GM18502 (cell line): ENCODE measurements at regions not wholly inside any gene's neighbourhood (a gene's known extent, or its start where the extent isn't known, plus 50 kb on each side); places are given as distances from the start of the nearest gene placed in this dataset.
"Not testable (repeated sequence)": the region's sequence is repeated elsewhere in the genome, so short reads cannot be mapped to it uniquely, and the experiment has no call there.

ENCODE experiments used
- ATAC-seq: cut with Tn5 transposase; IDR thresholded peaks from one replicate; pipeline ENCODE4 v1.9.1; 2021; ENCODE audit warnings: mild to moderate bottlenecking; ENCODE audit not compliant: unreplicated experiment, poor library complexity

DNA sequence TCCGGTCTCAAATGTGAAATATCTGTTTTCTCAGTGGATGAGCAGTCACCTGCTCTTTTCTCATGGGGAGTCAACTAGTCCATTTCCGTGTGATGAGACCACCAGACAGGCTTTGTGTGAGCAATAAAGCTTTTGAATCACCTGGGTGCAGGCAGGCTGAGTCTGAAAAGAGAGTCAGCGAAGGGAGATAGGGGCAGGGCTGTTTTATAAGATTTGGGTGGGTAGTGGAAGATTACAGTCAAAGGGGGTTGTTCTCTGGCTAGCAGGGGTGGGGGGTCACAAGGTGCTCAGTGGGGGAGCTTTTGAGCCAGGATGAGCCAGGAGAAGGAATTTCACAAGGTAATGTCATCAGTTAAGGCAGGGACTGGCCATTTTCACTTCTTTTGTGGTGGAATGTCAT is 176.5 kb upstream of the SERPINE2 start:
- ATAC-seq, result not testable (repeated sequence)

- ATAC-seq, result no peak
Observed at GRCh38 chr2:224213396-224213795, 174.3 kb upstream of the SERPINE2 start.

GRCh38 chr2:224211791-224212190 is 172.7 kb upstream of the SERPINE2 start:
- no peak for ATAC-seq

GRCh38 chr2:224211181-224211480 is 172.0 kb upstream of the SERPINE2 start:
- ATAC-seq, result no peak

- no peak for ATAC-seq
Observed at GRCh38 chr2:224210286-224211180, 171.4 kb upstream of the SERPINE2 start.

DNA sequence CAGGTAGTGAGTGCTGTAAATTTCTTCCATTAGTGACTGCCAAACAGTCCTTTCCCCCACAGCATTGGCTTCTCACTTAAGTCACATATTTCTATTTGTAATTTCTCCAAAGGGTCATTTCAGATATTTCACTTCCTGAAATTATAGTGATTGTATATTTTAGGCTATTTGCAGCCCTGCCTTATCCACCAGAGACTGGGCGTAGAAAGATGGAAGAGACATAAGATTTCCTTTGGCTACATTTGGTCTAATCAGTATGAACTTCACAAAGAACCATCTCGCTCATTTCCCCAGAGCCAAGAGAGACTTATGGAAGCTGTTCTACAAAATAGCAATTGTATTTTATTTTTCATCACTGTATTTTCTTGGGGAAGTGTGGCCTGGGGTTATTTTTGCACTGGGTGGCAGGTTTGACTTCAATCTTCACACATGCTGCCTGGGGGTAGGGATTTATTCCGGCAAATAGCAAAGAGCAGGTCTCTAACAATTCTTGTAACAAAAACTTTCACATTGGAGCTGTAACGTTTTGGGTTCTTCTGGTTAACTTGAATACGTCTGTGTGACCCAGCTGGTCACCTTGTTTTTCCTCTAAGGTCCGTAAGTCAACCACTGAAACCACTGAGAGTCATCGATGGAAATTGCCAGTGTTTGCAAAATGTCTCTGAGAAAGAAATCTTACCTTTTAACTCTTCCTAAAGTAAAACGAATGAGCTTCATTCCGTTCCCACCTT is 170.6 kb upstream of the SERPINE2 start:
- ATAC-seq, result no peak

- ATAC-seq, result no peak
Observed at GRCh38 chr2:224208443-224208842, 169.4 kb upstream of the SERPINE2 start.

GRCh38 chr2:224208007-224208406 is 168.9 kb upstream of the SERPINE2 start:
- ATAC-seq, result no peak

DNA sequence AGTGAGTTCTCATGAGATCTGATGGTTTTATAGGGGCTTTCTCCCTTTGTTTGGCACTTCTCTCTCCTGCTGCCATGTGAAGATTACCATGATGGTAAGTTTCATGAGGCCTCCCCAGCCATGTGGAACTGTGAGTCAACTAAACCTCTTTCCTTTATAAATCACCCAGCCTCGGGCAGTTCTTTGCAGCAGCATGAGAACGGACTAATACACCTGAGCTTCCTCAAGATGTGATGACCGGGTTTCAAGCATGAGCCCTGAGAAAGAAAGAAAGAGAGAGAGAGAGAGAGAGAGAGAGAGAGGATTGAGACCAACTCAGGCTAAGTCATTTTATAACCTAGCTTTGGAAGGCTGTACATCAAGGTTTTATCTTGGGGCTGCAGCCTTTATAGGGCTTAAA is 167.7 kb upstream of the SERPINE2 start:
- no peak for ATAC-seq

- no peak for ATAC-seq
Observed at GRCh38 chr2:224202281-224202865, 163.3 kb upstream of the SERPINE2 start.

GRCh38 chr2:224198436-224198835 is 159.3 kb upstream of the SERPINE2 start:
- ATAC-seq, result no peak

GRCh38 chr2:224196810-224197209 is 157.7 kb upstream of the SERPINE2 start:
- ATAC-seq, result no peak

- no peak for ATAC-seq
Observed at GRCh38 chr2:224195925-224196571, 157.0 kb upstream of the SERPINE2 start.

GRCh38 chr2:224194161-224194560 is 155.1 kb upstream of the SERPINE2 start:
- ATAC-seq, result no peak

GRCh38 chr2:224191465-224191864 is 152.4 kb upstream of the SERPINE2 start:
- ATAC-seq, result no peak

GRCh38 chr2:224190936-224191270 is 151.8 kb upstream of the SERPINE2 start:
- no peak for ATAC-seq

- no peak for ATAC-seq
Observed at GRCh38 chr2:224190234-224190935, 151.3 kb upstream of the SERPINE2 start.

DNA sequence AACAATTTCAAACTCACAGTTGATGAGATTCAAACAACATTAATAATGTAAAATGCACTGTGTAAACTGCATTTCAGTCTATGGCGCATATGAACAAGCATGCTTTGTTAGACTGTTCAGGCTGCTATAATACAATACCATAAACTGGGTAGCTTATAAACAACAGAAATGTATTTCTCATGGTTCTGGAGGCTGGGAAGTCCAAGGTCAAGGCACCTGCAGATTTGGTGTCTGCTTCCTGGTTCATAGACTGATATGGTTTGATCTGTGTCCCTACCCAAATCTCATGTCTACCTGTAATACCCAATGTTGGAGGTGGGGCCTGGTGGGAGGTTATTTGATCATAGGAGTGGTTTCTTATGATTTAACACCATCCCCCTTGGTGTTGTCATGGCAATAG is 148.1 kb upstream of the SERPINE2 start:
- no peak for ATAC-seq

- no peak for ATAC-seq
Observed at GRCh38 chr2:224185023-224185601, 146.0 kb upstream of the SERPINE2 start.

- no peak for ATAC-seq
Observed at GRCh38 chr2:224183086-224183485, 144.0 kb upstream of the SERPINE2 start.
